ENCODE measurements at regions not wholly inside any gene's neighbourhood (a gene's known extent, or its start where the extent isn't known, plus 50 kb on each side); places are given as distances from the start of the nearest gene placed in this dataset.
"Not testable (repeated sequence)": the region's sequence is repeated elsewhere in the genome, so short reads cannot be mapped to it uniquely, and the experiment has no call there.

- H3K36me3 ChIP-seq (ENCODE audit: control insufficient read depth, insufficient read depth, low read length), result no peaks in the 10 kb centered on the region
- peak; percentile 74 for DNase-seq (ENCODE audit: low read depth)
- FAIRE-seq, result no peak
- no peak for TF ChIP-seq CTCF (IDR thresholded peaks at IDR 0.05; ENCODE audit: insufficient read depth, low read length, severe bottlenecking)
- H3K4me3 ChIP-seq (ENCODE audit: low read depth, low read length), result no peak overlapping the region
- H3K27me3 ChIP-seq (ENCODE audit: control insufficient read depth, insufficient read depth, low read length), result no peaks in the 10 kb centered on the region
These were observed 97.4 kb upstream of the RNU6-1 start for GRCh38 chr15:67937153-67937761.

GRCh38 chr15:67939179-67939578 is 99.3 kb upstream of the RNU6-1 start:
- not testable (repeated sequence) for H3K36me3 ChIP-seq (ENCODE audit: control insufficient read depth, insufficient read depth, low read length); FAIRE-seq; H3K27me3 ChIP-seq (ENCODE audit: control insufficient read depth, insufficient read depth, low read length); DNase-seq (ENCODE audit: low read depth); H3K4me3 ChIP-seq (ENCODE audit: low read depth, low read length)

- not testable (repeated sequence) for H3K27me3 ChIP-seq (ENCODE audit: control insufficient read depth, insufficient read depth, low read length); H3K36me3 ChIP-seq (ENCODE audit: control insufficient read depth, insufficient read depth, low read length); H3K4me3 ChIP-seq (ENCODE audit: low read depth, low read length); DNase-seq (ENCODE audit: low read depth); FAIRE-seq
These were observed 99.9 kb upstream of the RNU6-1 start for GRCh38 chr15:67939588-67940323.

- no peak for DNase-seq (ENCODE audit: low read depth)
- no peaks in the 10 kb centered on the region for H3K36me3 ChIP-seq (ENCODE audit: control insufficient read depth, insufficient read depth, low read length)
- no peaks in the 10 kb centered on the region for H3K27me3 ChIP-seq (ENCODE audit: control insufficient read depth, insufficient read depth, low read length)
- FAIRE-seq, result no peak
- no peak overlapping the region for H3K4me3 ChIP-seq (ENCODE audit: low read depth, low read length)
- no peak for TF ChIP-seq CTCF (IDR thresholded peaks at IDR 0.05; ENCODE audit: insufficient read depth, low read length, severe bottlenecking)
These were observed 100.5 kb upstream of the RNU6-1 start for GRCh38 chr15:67940324-67940719.

GRCh38 chr15:67941648-67942310 is 101.9 kb upstream of the RNU6-1 start:
- TF ChIP-seq CTCF (IDR thresholded peaks at IDR 0.05; ENCODE audit: insufficient read depth, low read length, severe bottlenecking), result no peak
- no peaks in the 10 kb centered on the region for H3K36me3 ChIP-seq (ENCODE audit: control insufficient read depth, insufficient read depth, low read length)
- no peak overlapping the region for H3K4me3 ChIP-seq (ENCODE audit: low read depth, low read length)
- H3K27me3 ChIP-seq (ENCODE audit: control insufficient read depth, insufficient read depth, low read length), result no peaks in the 10 kb centered on the region
- FAIRE-seq (peak; percentile 83), DNase-seq (ENCODE audit: low read depth) (peak; percentile 73)

- DNase-seq (ENCODE audit: low read depth) (no peak), FAIRE-seq (no peak)
- H3K36me3 ChIP-seq (ENCODE audit: control insufficient read depth, insufficient read depth, low read length), result no peaks in the 10 kb centered on the region
- TF ChIP-seq CTCF (IDR thresholded peaks at IDR 0.05; ENCODE audit: insufficient read depth, low read length, severe bottlenecking), result no peak
- H3K4me3 ChIP-seq (ENCODE audit: low read depth, low read length), result no peak overlapping the region
- no peaks in the 10 kb centered on the region for H3K27me3 ChIP-seq (ENCODE audit: control insufficient read depth, insufficient read depth, low read length)
These were observed 103.6 kb upstream of the RNU6-1 start for GRCh38 chr15:67943475-67943874.
